ENCODE measurements at regions not wholly inside any gene's neighbourhood (a gene's known extent, or its start where the extent isn't known, plus 50 kb on each side); places are given as distances from the start of the nearest gene placed in this dataset.

DNA sequence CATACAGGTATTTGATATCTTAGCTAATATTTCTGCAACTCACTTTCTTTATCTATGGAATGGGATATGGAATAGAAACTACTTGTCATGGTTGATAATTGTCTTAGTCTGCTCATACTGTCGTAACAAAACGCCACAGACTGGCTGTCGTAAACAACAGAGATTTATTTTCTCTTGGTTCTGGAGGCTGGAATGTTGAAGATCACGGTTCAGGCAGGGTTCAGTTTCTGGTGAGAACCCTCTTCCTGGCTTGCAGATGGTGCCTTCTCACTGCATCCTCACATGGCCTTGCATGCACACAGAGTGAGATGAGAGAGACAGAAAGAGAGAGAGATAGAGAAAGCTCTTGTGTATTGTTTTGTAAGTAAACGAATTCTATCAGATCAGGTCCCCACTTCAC is 332.7 kb upstream of the MAGI2 start:
- TF ChIP-seq, protein P1, sequence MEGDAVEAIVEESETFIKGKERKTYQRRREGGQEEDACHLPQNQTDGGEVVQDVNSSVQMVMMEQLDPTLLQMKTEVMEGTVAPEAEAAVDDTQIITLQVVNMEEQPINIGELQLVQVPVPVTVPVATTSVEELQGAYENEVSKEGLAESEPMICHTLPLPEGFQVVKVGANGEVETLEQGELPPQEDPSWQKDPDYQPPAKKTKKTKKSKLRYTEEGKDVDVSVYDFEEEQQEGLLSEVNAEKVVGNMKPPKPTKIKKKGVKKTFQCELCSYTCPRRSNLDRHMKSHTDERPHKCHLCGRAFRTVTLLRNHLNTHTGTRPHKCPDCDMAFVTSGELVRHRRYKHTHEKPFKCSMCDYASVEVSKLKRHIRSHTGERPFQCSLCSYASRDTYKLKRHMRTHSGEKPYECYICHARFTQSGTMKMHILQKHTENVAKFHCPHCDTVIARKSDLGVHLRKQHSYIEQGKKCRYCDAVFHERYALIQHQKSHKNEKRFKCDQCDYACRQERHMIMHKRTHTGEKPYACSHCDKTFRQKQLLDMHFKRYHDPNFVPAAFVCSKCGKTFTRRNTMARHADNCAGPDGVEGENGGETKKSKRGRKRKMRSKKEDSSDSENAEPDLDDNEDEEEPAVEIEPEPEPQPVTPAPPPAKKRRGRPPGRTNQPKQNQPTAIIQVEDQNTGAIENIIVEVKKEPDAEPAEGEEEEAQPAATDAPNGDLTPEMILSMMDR (IDR thresholded peaks at IDR 0.05): no peak
- no peak for TF ChIP-seq ZFX (IDR thresholded peaks at IDR 0.05; ENCODE audit: borderline replicate concordance)
